ENCODE measurements at regions not wholly inside any gene's neighbourhood (a gene's known extent, or its start where the extent isn't known, plus 50 kb on each side); places are given as distances from the start of the nearest gene placed in this dataset.
A peak's percentile ranks its signal among the peaks of the same experiment; 100 is the strongest.

- no peak for DNase-seq (ENCODE audit: low spot score)
These were observed 576.3 kb downstream of the RNF144B start for GRCh38 chr6:18963439-18963838.

- no peak for DNase-seq (ENCODE audit: low spot score)
These were observed 586.1 kb downstream of the RNF144B start for GRCh38 chr6:18973251-18973650.

DNA sequence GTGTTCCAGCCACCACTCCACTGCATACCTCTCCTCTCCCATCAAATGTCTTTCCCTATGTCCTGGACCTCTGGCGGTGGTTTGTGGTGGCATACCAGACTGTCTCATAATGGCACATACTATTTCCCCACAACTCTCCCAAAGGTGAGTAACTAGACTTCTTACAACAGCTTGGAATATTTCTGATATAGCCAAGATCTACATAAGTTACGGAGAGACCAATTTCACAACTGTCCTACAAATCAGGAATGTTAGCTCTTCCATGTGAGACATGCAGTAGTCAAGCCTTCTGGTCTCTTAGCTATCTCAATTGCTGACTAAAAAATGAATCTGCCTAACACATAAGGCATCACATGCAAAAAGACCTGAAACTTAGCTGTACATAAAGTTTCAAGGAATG is 588.9 kb downstream of the RNF144B start:
- no peak for DNase-seq (ENCODE audit: low spot score)

DNA sequence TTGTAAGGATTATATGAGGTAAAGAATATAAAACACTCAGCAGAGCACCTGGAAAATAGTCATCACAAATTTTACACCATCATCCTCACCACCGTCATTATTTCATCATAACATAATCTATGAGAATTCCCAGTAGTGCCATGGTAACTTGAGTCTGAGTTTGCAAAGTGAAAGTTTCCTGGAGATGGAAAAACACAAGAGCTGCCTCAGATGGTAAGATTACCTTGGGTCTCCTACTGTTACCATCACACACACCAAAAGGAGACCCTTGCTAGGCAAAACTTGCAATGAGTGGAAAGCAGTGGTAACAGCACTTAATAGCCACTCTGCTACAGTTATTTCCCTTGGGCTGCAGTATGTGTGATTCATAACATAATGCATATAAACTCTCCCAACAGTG is 589.8 kb downstream of the RNF144B start:
- no peak for DNase-seq (ENCODE audit: low spot score)

DNA sequence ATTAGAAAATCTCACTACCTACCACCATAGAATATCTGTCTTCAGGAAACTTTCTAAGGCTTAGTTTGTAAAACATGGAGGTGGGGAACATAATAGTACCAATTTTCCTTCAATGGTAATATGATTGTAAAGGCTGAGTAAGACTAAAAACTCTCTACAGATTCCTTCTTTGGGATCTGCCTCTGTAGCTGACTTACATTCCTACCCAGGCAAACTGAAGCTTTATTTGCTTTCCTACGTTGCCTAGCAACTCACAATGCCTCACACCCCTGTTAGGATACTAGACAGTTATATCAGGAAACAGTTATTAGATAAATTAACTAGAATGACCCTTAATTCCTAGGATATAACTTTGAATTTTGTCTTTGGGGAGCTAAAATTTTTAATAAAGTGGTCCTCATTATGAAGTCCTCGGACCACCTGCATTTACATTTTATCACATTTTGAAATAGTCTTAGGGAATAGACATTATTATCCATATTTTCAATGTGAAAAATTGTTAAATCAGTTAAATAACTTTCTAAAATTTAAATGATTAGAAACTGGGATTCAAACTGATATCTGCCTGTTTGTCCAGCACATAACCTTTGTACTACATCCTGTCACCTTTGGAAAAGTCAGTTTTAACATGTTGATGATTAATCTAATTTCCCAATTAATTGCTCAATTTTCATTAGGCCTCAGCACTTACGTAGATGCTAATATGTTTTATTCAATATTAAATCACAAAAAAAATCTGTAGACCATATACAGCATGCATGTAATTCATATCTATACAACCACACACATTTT is 591.4 kb downstream of the RNF144B start:
- no peak for DNase-seq (ENCODE audit: low spot score)

DNA sequence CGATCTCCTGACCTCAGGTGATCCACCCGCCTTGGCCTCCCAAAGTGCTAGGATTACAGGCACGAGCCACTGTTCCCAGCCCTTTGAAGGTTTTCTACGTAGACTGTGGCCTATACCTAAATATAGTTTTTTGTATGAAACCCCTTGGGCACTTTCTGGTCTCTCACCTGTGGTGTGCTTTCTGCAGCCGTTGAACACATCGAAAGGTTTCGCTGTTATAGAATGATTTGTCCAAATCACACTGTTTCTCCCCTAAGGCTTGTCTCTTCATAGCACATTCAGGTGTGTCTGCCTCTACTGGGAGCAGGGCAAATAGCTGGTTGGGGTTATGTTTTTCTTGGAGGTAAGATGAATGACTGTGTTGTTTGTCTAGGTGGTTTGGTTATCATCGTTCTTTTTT is 597.9 kb downstream of the RNF144B start:
- DNase-seq (ENCODE audit: low spot score), result no peak

DNA sequence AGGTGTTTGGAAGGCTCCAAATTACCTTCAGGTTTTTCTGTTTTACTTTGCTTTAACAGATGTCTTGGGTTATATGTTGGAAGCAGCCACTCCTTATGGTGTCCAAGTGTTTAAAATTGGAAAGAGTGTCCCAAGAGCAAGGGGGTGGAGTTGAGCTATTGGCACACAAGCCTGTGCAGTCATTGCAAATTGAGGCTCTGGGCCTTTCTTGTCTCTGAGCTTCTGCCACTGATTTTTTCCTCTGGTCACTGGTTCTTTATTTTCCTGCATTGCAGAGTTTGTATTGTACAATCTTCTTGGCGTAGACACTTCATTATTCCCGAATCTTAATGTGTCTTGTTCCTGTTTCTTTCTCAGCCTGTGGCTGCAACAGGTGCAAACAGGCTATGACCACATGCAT is 598.8 kb downstream of the RNF144B start:
- DNase-seq (ENCODE audit: low spot score), result no peak

- DNase-seq (ENCODE audit: low spot score), result no peak
These were observed 601.5 kb downstream of the RNF144B start for GRCh38 chr6:18988636-18989035.

DNA sequence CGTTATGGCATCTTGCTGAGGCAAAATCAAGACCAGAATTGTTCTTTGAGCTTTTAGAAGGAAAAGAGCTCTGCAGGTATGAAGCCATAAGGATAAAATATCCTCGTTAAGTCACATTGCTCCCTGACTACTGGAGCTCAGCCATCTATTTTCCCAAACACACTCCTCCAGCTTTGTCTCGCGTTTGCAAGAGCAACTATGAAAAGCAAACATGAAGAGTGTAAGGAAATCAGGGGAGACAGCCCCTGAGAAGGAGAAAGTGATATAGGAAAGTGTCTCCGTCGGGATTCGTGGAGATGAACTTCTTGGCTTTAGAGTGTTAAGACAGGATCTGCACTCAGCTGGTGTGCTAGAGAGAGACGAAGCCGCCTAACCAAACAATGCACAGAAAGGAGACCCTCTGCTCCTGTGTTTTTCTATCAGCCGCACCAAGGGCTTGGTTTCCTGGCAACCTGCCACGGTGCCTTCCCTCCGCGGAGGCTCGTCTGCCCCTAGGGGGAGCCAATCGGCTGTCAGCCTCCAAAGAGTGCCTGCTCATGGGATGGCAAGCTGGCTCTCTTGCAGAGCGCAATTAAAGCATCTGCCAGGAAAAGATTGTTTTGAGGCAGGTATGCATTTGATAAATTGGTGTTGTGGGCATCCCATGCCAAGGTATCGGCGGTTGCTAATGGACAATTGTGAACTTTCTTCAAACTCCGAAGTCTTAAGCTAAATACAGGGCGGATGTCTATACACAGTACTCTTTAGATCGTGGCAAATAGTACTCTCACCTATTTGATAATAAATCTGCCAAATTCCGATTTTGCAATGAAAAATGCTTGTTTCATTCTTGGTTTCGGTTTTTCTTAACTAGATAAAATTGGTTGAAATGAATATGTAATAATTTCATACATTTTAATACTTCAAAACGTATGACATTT is 603.2 kb downstream of the RNF144B start:
- DNase-seq (ENCODE audit: low spot score), result peak; percentile 61

DNA sequence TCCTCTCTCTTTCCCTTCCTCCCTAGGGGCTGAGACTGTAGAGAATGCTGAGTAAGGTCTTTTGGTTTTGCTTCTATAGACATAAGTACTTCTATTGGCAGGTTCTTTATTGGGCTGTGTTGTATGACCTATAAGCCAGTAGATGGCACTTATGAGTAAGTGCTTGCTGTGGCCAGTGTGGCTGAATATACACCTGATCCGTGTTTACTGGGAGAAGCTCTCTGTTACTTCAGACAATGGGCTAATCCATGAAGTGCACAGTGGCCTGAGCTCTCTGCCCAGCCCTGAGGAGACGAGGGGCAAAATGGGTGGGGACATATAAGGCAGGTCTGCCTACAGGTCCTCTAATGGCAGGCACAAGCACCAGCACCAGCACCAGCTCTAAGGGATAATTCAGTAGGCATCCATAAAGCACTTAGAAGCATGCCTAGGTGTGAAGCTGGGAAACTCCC is 610.3 kb downstream of the RNF144B start:
- peak; percentile 63 for DNase-seq (ENCODE audit: low spot score)

DNA sequence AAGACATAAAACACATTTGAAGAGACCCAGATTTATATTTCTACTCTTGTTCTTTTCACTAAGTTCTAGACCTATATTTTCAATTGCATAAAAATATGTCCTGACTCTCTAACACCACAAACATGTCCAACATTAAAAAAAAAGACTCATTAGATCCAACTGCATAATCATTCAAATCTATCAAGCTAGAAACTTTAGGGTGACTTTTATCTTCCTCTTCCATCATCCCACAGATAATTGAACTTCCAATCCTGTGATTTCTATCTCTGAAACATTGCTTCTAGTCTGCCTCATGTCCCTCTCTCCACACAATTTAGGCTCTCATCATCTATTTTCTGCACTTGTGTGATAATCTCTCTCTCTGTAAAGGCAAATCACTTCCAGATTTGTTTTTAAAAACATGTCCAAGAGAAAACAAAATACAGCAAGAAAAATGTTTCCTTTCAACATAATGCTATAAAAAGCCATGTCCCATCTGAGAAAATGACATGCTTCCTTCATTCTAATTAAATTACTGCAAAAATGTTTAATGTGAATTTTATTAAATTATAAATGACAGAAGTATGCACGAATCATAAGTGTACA is 615.9 kb downstream of the RNF144B start:
- DNase-seq (ENCODE audit: low spot score), result no peak

- no peak for DNase-seq (ENCODE audit: low spot score)
These were observed 617.0 kb downstream of the RNF144B start for GRCh38 chr6:19004176-19004575.

- DNase-seq (ENCODE audit: low spot score), result no peak
These were observed 622.6 kb downstream of the RNF144B start for GRCh38 chr6:19009769-19010168.

GRCh38 chr6:19013026-19013705 is 626.0 kb downstream of the RNF144B start:
- no peak for DNase-seq (ENCODE audit: low spot score)

- peak; percentile 60 for DNase-seq (ENCODE audit: low spot score)
These were observed 637.6 kb downstream of the RNF144B start for GRCh38 chr6:19024737-19025136.

DNA sequence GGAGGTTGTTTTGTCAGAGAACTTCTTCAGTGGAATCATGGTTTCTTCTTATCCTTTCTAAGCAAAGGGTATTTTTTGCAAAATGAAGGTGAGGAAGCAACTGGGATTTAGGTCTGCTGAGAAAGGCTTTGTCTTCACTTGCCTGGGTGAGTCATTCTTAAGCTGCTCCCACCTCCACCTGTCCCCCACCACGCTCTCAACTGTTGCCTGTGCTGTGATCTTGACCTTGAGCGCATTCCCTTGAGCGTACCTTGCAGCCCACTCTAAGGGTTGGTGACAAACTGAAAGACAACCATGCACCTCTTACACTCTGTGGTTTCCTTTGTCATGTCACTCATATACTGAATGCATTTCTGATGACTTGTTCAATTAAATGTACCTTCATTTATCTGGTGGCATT is 641.1 kb downstream of the RNF144B start:
- no peak for DNase-seq (ENCODE audit: low spot score)

DNA sequence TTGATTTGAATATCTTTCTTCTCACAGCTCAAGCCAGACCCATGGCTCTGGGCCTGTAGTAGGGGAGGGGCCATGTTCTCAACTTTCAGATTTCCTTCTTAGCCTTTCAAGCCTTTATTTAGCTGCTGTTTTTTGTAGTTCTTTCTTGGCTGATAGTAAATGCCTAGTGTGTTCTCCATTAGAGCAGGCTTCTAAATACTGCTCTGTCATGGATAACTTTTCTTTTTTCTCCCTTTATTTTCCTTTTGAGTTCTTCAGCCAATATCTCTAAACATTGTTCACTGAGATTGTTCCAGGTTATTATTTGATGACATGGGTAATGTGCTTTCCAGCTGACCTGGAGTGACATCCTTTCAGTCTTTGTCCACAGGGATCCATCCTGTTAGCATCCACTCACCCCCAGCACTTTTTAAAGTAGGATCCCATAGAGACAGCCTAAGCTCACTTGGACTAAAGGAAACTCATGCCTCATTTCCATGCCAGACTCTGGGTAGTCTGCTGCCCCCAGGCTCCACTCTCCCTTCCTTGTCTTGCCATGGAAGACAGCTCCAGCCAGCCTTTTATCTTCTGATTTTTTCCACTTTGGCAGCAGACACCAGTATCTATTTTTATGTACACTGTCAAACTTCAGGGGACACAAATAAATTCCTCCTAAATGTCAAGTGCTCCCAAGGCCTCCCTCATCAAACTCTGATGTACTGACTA is 645.6 kb downstream of the RNF144B start:
- DNase-seq (ENCODE audit: low spot score), result no peak

DNA sequence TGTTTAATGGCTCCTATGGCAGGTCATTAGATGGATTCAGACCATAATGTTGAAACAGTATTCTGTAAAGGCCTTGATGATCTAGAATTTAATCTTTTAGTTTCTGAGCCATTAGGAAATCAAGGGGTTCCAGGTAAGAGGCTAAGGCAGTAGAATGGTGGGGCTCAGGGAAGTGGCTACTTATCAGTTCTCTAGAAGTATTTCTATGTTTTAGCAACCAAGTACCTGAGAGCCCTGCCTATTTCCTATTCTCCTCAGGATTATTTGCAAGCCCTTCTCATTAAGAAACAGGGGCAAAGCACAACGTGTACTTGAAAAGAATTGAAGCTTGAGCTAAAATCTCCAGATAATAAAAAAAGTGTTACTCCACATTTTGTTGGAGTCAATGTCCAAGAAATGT is 646.5 kb downstream of the RNF144B start:
- no peak for DNase-seq (ENCODE audit: low spot score)

DNA sequence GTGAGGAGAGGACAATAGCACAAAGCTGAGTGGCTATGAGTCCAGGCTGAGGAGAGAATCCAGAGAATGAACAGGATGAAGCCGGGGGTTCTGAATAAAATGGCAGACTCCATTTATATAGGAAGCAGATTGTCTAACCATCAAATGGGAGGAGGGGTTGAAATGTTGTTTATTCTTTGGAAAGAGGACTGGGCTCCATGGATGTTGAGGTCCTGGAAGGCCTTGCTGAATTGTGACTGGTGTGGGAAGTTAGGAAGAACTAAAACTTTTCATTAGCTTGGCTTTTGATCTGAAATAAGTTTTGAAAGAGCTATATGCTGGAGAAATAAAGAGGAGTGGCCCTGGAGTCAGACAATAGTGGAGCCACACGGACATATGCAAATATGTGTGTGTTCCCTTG is 647.8 kb downstream of the RNF144B start:
- no peak for DNase-seq (ENCODE audit: low spot score)

DNA sequence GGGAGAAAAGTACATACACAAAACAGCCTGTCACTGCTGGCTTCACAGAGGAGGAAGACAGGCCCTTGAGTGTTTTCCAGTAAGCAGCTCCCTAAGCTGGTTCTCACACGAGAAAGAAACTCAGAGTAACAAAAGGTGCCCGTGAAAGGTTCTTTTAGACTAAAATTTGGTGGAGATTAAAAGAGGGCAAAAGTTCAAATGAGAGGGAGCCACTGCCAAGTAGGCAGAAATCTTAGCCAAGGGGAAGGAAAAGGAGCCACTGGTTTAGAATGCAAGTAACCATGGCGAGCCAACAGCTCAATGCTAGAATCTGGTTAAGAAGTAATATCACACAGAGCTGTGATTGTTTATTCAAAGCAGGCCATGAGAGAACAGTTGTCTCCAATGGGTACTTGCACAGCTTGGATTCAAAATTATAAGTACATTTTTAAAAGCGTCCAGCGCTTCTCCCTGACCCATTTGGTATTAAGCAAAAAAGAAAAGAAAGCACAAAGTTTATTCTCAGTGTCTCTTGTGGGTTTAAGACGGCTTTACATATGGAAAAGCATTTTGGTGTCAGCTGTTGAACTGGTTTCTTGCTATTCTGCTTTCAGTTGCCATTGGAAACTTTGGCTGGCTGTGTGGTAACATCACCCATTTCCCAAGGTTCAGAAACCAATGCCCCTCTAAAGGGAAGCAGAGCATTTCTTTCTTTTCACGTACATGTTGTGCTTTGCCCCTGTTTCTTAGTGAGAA is 648.5 kb downstream of the RNF144B start:
- no peak for DNase-seq (ENCODE audit: low spot score)

DNA sequence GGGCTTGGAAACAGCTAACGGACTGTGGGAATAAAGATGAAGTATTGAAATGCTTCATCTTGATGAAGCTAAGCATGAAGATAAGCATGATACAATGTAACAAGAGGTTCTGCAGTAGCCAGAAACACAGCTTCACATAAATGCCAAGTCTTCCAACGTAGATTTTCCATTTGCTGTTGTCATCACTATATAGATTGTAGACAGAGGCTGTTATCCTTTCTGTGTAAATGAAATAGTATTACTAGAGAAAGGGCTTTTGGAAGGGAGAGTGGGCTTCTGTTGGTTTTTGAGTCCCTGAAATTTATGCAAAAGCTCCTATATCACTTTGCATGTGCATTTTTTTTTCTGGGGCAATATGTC is 649.0 kb downstream of the RNF144B start:
- DNase-seq (ENCODE audit: low spot score), result no peak
